HepG2 (cell line): ENCODE measurements at regions not wholly inside any gene's neighbourhood (a gene's known extent, or its start where the extent isn't known, plus 50 kb on each side); places are given as distances from the start of the nearest gene placed in this dataset.

ENCODE experiments used
- ATAC-seq: fragments of 200-7000 bp; cut with Tn5 transposase; 3 replicates; pipeline ENCODE4 v1.9.1; 2020; ENCODE audit warnings: mild to moderate bottlenecking, moderate library complexity
- BruUV-seq: library from RNA; stranded (reverse); fragments of 400-500 nt; replicated peaks from 2 replicates; lab custom pipeline; 2021; lab: Mats Ljungman, UMichigan
- CTCF ChIA-PET: fragments of 300-600 bp; formaldehyde crosslinking; extraction: SDS; loops from one replicate; lab custom pipeline; 2021; ENCODE audit warnings: low total read pairs, inconsistent platforms, low intra/inter-chr PET ratio; lab: Yijun Ruan, JAX
- POLR2A ChIA-PET: fragments of 350-600 bp; sonication (Branson Sonifier 250); formaldehyde crosslinking; loops from one replicate; lab custom pipeline; 2020; ENCODE audit warnings: antibody characterized with exemption, inconsistent platforms; lab: Yijun Ruan, JAX
- DNase-seq: peaks from one replicate; pipeline ENCODE4 v3.0.0-alpha.2; 2015; ENCODE audit warnings: low spot score
- FAIRE-seq: peaks from 3 replicates; lab custom pipeline; 2011; peaks lifted over from hg19 to GRCh38; lab: Jason Lieb, UNC
- H2AFZ ChIP-seq: one replicate; pipeline ENCODE4 v1.6.1; 2011; ENCODE audit warnings: low read length, inconsistent platforms
- H3K27ac ChIP-seq: fragments of 300-600 bp; 3 replicates; pipeline ENCODE4 v1.8.0; 2011; ENCODE audit warnings: mixed run types, mild to moderate bottlenecking, mixed read lengths, low read length, inconsistent platforms; ENCODE audit not compliant: insufficient read depth; ENCODE audit errors: extremely low read length
- H3K27me3 ChIP-seq, 2 experiments: fragments of 200-600 bp in 1 of 2; 2 replicates in 1 of 2; 3 replicates in 1 of 2; pipeline versions ENCODE4 v1.6.0 to v1.8.0; 2011; ENCODE audit warnings: low read length in 2 of 2, mild to moderate bottlenecking in 2 of 2, moderate library complexity in 2 of 2, inconsistent platforms in 1 of 2; ENCODE audit not compliant: insufficient read depth in 2 of 2, control insufficient read depth in 1 of 2
- H3K36me3 ChIP-seq, 2 experiments: fragments of 200-600 bp in 1 of 2; replicated peaks in 1 of 2; 2 replicates in 1 of 2; 3 replicates in 1 of 2; pipeline versions ENCODE4 v1.5.1 to v1.8.0; 2011; ENCODE audit warnings: low read length in 2 of 2, inconsistent platforms in 1 of 2; ENCODE audit not compliant: insufficient read depth in 2 of 2, control insufficient read depth in 1 of 2
- H3K4me1 ChIP-seq: 2 replicates; pipeline ENCODE4 v1.5.1; 2012; ENCODE audit warnings: low read length, inconsistent platforms; ENCODE audit not compliant: insufficient read depth
- H3K4me2 ChIP-seq: 2 replicates; pipeline ENCODE4 v1.6.0; 2011; ENCODE audit warnings: low read depth, low read length, inconsistent platforms
- H3K4me3 ChIP-seq, 3 experiments: fragments of 200-600 bp in 1 of 3; sonication (generic), shearing (Covaris generic) in 1 of 3; replicated peaks in 1 of 3; 2 replicates each; pipeline ENCODE4 v1.5.1; 2011 to 2016; ENCODE audit warnings: low read length in 3 of 3, inconsistent platforms in 2 of 3, low read depth in 2 of 3, mild to moderate bottlenecking in 2 of 3, control low read depth in 1 of 3, mixed read lengths in 1 of 3; ENCODE audit not compliant: insufficient read depth in 1 of 3
- H3K79me2 ChIP-seq: one replicate; pipeline ENCODE4 v1.6.1; 2011; ENCODE audit warnings: low read length, inconsistent platforms; ENCODE audit not compliant: insufficient read depth
- H3K9ac ChIP-seq: 2 replicates; pipeline ENCODE4 v1.6.0; 2011; ENCODE audit warnings: mild to moderate bottlenecking, low read depth, low read length, inconsistent platforms; ENCODE audit not compliant: insufficient read depth
- H3K9me3 ChIP-seq: 2 replicates; pipeline ENCODE4 v1.5.1; 2012; ENCODE audit warnings: mild to moderate bottlenecking, low read length
- H4K20me1 ChIP-seq: 2 replicates; pipeline ENCODE4 v1.6.0; 2011; ENCODE audit warnings: inconsistent platforms, mild to moderate bottlenecking, low read length, moderate library complexity; ENCODE audit not compliant: insufficient read depth
- ARHGAP35 ChIP-seq: sonication (generic); formaldehyde crosslinking; IDR thresholded peaks from 2 replicates; pipeline ENCODE4 v1.9.0; 2022; ENCODE audit warnings: mild to moderate bottlenecking, inconsistent platforms, moderate library complexity, missing genetic modification reagents, borderline replicate concordance
- FOXP1 ChIP-seq, 2 experiments: fragments of 450-650 bp in 1 of 2; IDR thresholded peaks; 2 replicates each; pipeline ENCODE4 v1.6.1; 2017 to 2018; ENCODE audit warnings: antibody characterized with exemption in 1 of 2
- RXRB ChIP-seq: IDR thresholded peaks from 2 replicates; pipeline ENCODE4 v1.6.1; 2016; ENCODE audit warnings: borderline replicate concordance, missing genetic modification reagents, missing compliant biosample characterization
- SIX1 ChIP-seq: sonication (generic); formaldehyde crosslinking; IDR thresholded peaks from 2 replicates; pipeline ENCODE4 v1.4.0; 2020; ENCODE audit warnings: missing genetic modification reagents, borderline replicate concordance
- ZBTB3 ChIP-seq: sonication (generic); formaldehyde crosslinking; IDR thresholded peaks from 2 replicates; pipeline ENCODE4 v1.4.0; 2020; ENCODE audit warnings: low read depth, mild to moderate bottlenecking, moderate library complexity, missing genetic modification reagents, borderline replicate concordance
- ZNF33B ChIP-seq: sonication (generic); formaldehyde crosslinking; IDR thresholded peaks from 2 replicates; pipeline ENCODE4 v1.5.1; 2020; ENCODE audit warnings: mild to moderate bottlenecking, missing genetic modification reagents
- ZNF468 ChIP-seq: sonication (generic); formaldehyde crosslinking; IDR thresholded peaks from 2 replicates; pipeline ENCODE4 v1.8.0; 2022; ENCODE audit warnings: mild to moderate bottlenecking, moderate library complexity, missing genetic modification reagents
- WGBS: methylation state at CpG from one replicate; pipeline ENCODE4 v1.1.6; 2017; ENCODE audit warnings: low lambda C conversion rate; 5-methylcytosine and 5-hydroxymethylcytosine counted together
- in situ Hi-C: cut with HindIII; loops from 2 replicates; pipeline ENCODE4 v1.10.0; 2017; ENCODE audit warnings: low pct_unique_long_range_greater_than_20kb; ENCODE audit not compliant: extremely low pct_ligation_motif_present
- intact Hi-C: fragments of 100-400 bp; cut with micrococcal nuclease; formaldehyde crosslinking; loops from one replicate; pipeline ENCODE4 v1.10.0; 2022; ENCODE audit not compliant: unreplicated experiment
- TF ChIP-seq, protein P1 (sequence below): IDR thresholded peaks from 2 replicates; pipeline ENCODE4 v1.6.1; 2016; ENCODE audit warnings: missing compliant biosample characterization, missing genetic modification reagents, borderline replicate concordance
- TF ChIP-seq, protein P2 (sequence below): sonication (generic); formaldehyde crosslinking; conservative IDR thresholded peaks from 2 replicates; pipeline ENCODE4 v1.8.0; 2022; ENCODE audit warnings: mild to moderate bottlenecking, moderate library complexity, missing genetic modification reagents
- TF ChIP-seq, protein P3 (sequence below): sonication (generic); formaldehyde crosslinking; IDR thresholded peaks from 2 replicates; pipeline ENCODE4 v1.4.0; 2020; ENCODE audit warnings: missing genetic modification reagents, borderline replicate concordance
- TF ChIP-seq, protein P4 (sequence below): sonication (generic); formaldehyde crosslinking; IDR thresholded peaks from 2 replicates; pipeline ENCODE4 v1.4.0; 2020; ENCODE audit warnings: mild to moderate bottlenecking, missing genetic modification reagents
- TF ChIP-seq, protein P5 (sequence below): IDR thresholded peaks from 2 replicates; pipeline ENCODE4 v1.6.1; 2016

DNA sequence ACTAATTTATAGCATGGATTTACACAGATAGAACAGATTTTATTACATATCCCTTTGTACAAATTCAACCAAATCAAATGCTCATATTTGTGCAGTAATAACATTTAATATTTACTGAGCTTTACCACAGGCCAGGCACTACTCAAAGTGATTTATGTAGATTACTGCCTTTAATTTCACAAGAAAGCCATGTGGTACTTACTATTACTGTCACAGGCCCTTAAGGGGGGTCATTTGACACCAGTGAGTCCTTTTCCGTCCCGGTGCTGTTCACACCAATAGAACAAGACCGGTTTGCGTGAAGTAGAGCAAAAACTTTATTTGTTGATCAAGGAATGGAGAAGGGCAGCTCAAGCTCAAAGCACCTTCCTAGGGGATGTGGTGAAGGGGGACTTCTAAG, 308.5 kb upstream of the KCNN2 start (continued):
- TF ChIP-seq, protein P1, sequence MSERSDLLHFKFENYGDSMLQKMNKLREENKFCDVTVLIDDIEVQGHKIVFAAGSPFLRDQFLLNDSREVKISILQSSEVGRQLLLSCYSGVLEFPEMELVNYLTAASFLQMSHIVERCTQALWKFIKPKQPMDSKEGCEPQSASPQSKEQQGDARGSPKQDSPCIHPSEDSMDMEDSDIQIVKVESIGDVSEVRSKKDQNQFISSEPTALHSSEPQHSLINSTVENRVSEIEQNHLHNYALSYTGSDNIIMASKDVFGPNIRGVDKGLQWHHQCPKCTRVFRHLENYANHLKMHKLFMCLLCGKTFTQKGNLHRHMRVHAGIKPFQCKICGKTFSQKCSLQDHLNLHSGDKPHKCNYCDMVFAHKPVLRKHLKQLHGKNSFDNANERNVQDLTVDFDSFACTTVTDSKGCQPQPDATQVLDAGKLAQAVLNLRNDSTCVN (CRISPR knock-in tag), result no peak
- TF ChIP-seq, protein P2, sequence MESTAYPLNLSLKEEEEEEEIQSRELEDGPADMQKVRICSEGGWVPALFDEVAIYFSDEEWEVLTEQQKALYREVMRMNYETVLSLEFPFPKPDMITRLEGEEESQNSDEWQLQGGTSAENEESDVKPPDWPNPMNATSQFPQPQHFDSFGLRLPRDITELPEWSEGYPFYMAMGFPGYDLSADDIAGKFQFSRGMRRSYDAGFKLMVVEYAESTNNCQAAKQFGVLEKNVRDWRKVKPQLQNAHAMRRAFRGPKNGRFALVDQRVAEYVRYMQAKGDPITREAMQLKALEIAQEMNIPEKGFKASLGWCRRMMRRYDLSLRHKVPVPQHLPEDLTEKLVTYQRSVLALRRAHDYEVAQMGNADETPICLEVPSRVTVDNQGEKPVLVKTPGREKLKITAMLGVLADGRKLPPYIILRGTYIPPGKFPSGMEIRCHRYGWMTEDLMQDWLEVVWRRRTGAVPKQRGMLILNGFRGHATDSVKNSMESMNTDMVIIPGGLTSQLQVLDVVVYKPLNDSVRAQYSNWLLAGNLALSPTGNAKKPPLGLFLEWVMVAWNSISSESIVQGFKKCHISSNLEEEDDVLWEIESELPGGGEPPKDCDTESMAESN (CRISPR knock-in tag), result no peak

DNA sequence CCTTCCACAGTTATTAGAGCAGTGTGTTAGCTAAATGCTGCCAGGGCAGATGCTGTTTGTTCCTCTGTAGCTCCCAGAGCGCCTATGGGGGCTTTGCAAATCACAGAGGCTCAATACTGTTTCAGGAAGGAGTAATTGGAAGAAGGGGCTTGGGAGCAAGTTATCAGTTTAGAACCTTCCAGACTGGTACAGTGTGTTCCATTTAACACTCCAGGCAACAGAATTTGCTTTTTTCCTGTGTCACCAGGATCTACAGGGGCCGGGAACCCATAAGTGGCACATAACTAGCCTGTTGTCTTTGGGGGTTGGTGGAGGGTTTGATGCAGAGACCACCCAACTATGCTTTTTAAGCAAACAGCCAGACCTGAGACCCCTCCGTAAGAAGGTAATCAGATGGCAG, 307.3 kb upstream of the KCNN2 start:
- no peak overlapping the region for H3K27ac ChIP-seq
- no TSS peak for BruUV-seq
- TF ChIP-seq, protein P3, sequence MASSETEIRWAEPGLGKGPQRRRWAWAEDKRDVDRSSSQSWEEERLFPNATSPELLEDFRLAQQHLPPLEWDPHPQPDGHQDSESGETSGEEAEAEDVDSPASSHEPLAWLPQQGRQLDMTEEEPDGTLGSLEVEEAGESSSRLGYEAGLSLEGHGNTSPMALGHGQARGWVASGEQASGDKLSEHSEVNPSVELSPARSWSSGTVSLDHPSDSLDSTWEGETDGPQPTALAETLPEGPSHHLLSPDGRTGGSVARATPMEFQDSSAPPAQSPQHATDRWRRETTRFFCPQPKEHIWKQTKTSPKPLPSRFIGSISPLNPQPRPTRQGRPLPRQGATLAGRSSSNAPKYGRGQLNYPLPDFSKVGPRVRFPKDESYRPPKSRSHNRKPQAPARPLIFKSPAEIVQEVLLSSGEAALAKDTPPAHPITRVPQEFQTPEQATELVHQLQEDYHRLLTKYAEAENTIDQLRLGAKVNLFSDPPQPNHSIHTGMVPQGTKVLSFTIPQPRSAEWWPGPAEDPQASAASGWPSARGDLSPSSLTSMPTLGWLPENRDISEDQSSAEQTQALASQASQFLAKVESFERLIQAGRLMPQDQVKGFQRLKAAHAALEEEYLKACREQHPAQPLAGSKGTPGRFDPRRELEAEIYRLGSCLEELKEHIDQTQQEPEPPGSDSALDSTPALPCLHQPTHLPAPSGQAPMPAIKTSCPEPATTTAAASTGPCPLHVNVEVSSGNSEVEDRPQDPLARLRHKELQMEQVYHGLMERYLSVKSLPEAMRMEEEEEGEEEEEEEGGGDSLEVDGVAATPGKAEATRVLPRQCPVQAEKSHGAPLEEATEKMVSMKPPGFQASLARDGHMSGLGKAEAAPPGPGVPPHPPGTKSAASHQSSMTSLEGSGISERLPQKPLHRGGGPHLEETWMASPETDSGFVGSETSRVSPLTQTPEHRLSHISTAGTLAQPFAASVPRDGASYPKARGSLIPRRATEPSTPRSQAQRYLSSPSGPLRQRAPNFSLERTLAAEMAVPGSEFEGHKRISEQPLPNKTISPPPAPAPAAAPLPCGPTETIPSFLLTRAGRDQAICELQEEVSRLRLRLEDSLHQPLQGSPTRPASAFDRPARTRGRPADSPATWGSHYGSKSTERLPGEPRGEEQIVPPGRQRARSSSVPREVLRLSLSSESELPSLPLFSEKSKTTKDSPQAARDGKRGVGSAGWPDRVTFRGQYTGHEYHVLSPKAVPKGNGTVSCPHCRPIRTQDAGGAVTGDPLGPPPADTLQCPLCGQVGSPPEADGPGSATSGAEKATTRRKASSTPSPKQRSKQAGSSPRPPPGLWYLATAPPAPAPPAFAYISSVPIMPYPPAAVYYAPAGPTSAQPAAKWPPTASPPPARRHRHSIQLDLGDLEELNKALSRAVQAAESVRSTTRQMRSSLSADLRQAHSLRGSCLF (CRISPR knock-in tag), result no peak
- TF ChIP-seq ZNF468 (CRISPR knock-in tag) (no peak), ARHGAP35 (no peak), FOXP1 (IDR thresholded peaks at IDR 0.05) (no peak), FOXP1 (CRISPR knock-in tag; IDR thresholded peaks at IDR 0.05) (no peak), ZBTB3 (no peak), ZNF33B (no peak), SIX1 (CRISPR knock-in tag) (no peak), RXRB (CRISPR knock-in tag) (no peak)
- TF ChIP-seq, protein P4, sequence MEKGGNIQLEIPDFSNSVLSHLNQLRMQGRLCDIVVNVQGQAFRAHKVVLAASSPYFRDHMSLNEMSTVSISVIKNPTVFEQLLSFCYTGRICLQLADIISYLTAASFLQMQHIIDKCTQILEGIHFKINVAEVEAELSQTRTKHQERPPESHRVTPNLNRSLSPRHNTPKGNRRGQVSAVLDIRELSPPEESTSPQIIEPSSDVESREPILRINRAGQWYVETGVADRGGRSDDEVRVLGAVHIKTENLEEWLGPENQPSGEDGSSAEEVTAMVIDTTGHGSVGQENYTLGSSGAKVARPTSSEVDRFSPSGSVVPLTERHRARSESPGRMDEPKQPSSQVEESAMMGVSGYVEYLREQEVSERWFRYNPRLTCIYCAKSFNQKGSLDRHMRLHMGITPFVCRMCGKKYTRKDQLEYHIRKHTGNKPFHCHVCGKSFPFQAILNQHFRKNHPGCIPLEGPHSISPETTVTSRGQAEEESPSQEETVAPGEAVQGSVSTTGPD (CRISPR knock-in tag), result no peak
- TF ChIP-seq, protein P5, sequence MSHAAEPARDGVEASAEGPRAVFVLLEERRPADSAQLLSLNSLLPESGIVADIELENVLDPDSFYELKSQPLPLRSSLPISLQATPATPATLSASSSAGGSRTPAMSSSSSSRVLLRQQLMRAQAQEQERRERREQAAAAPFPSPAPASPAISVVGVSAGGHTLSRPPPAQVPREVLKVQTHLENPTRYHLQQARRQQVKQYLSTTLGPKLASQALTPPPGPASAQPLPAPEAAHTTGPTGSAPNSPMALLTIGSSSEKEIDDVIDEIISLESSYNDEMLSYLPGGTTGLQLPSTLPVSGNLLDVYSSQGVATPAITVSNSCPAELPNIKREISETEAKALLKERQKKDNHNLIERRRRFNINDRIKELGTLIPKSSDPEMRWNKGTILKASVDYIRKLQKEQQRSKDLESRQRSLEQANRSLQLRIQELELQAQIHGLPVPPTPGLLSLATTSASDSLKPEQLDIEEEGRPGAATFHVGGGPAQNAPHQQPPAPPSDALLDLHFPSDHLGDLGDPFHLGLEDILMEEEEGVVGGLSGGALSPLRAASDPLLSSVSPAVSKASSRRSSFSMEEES (CRISPR knock-in tag), result no peak

More for the DNA sequence above, 307.3 kb upstream of the KCNN2 start:
- in situ Hi-C loops, result no loop called here
- no peaks in the 10 kb centered on the region for H3K9me3 ChIP-seq
- H2AFZ ChIP-seq, result no peak overlapping the region
- no peaks in the 10 kb centered on the region for H3K79me2 ChIP-seq
- DNase-seq (no peak), FAIRE-seq (no peak), ATAC-seq (no peak)
- WGBS, result 3% methylated on average over 3 of the region's 3 CpGs
- no peak overlapping the region for H3K4me3 ChIP-seq
- no peaks in the 10 kb centered on the region for H3K36me3 ChIP-seq
- H3K4me2 ChIP-seq, result no peak overlapping the region
- no peak overlapping the region for H3K9ac ChIP-seq
- H3K4me1 ChIP-seq, result peaks cover 9% of the 10 kb centered on the region; the same call in 1 of the 2 replicates
- ChIA-PET POLR2A (no interaction called here), CTCF (no interaction called here)
- no peaks in the 10 kb centered on the region for H4K20me1 ChIP-seq
- peaks cover 0 to 26% of the 10 kb centered on the region in 2 experiments; a peak in 2 of 5 replicates for H3K27me3 ChIP-seq
- intact Hi-C loops, result no loop called here
